HepG2 (cell line): ENCODE measurements at regions not wholly inside any gene's neighbourhood (a gene's known extent, or its start where the extent isn't known, plus 50 kb on each side); places are given as distances from the start of the nearest gene placed in this dataset.

Source experiments
- AGO2 ChIP-seq: fragments of 200-400 bp; formaldehyde crosslinking; optimal IDR thresholded peaks from 2 replicates; pipeline ENCODE3; 2017; ENCODE audit warnings: mild to moderate bottlenecking, low read depth, low read length, moderate library complexity
- EZH2 ChIP-seq: conservative IDR thresholded peaks from 2 replicates; pipeline ENCODE4 v1.6.1; 2012; ENCODE audit warnings: mild to moderate bottlenecking, low read depth, low read length, moderate library complexity
- FLYWCH1 ChIP-seq: sonication (generic); formaldehyde crosslinking; IDR thresholded peaks from 2 replicates; pipeline ENCODE4 v1.8.1; 2023; ENCODE audit warnings: mild to moderate bottlenecking, missing genetic modification reagents
- HDAC2 ChIP-seq: sonication (generic); formaldehyde crosslinking; IDR thresholded peaks from 2 replicates; pipeline ENCODE4 v1.4.0; 2020; ENCODE audit warnings: missing genetic modification reagents
- HOXA7 ChIP-seq: sonication (generic); formaldehyde crosslinking; IDR thresholded peaks from 2 replicates; pipeline ENCODE4 v1.8.1; 2022; ENCODE audit warnings: mild to moderate bottlenecking, missing genetic modification reagents, moderate library complexity
- NFATC3 ChIP-seq: sonication (generic); formaldehyde crosslinking; IDR thresholded peaks from 2 replicates; pipeline ENCODE4 v1.5.1; 2020; ENCODE audit warnings: mild to moderate bottlenecking, missing genetic modification reagents
- SP1 ChIP-seq, 2 experiments: fragments of 450-650 bp in 1 of 2; sonication (generic) in 1 of 2; formaldehyde crosslinking in 1 of 2; IDR thresholded peaks; 2 replicates each; pipeline versions ENCODE4 v1.4.0 to v1.6.1; 2016 to 2020; ENCODE audit warnings: missing genetic modification reagents in 1 of 2
- TAF1 ChIP-seq: sonication (generic); formaldehyde crosslinking; IDR thresholded peaks from 2 replicates; pipeline ENCODE4 v1.4.0; 2020; ENCODE audit warnings: missing genetic modification reagents
- ZFP1 ChIP-seq: IDR thresholded peaks from 2 replicates; pipeline ENCODE4 v1.6.1; 2016
- TF ChIP-seq, protein P1 (sequence below): sonication (generic); formaldehyde crosslinking; IDR thresholded peaks from 2 replicates; pipeline ENCODE4 v1.8.1; 2023; ENCODE audit warnings: mild to moderate bottlenecking, missing genetic modification reagents, borderline replicate concordance
- TF ChIP-seq, protein P2 (sequence below): sonication (generic); formaldehyde crosslinking; IDR thresholded peaks from 2 replicates; pipeline ENCODE4 v1.4.0; 2020; ENCODE audit warnings: mild to moderate bottlenecking, missing genetic modification reagents
- TF ChIP-seq, protein P3 (sequence below), 2 experiments: IDR thresholded peaks; 2 replicates each; pipeline ENCODE4 v1.6.1; 2011 to 2012; ENCODE audit warnings: low read length in 2 of 2, borderline replicate concordance in 1 of 2, low read depth in 1 of 2, mild to moderate bottlenecking in 1 of 2, moderate library complexity in 1 of 2

DNA sequence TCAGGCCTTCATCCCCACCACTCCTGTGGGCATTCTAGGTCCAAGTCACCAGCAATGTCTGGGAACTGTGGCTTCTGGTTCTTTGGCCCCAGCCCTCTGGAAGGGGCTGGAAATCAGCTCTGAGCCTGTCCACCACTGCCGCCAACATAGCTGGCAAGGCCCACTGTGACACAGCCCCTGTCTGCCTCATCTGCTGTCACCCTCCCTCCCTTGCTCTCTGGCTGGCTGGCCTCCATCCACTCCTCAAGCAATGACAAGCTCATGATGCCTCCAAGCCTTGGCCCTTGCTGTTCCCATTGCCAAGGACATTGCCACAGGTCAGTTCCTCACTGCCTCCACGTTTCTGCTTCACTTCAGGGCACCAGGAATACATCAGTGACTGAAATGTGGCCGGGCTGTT is 93.7 kb downstream of the LHX2 start:
- TF ChIP-seq SP1 (IDR thresholded peaks at IDR 0.05) (no peak), SP1 (CRISPR knock-in tag; IDR thresholded peaks at IDR 0.05) (no peak), HOXA7 (no peak), EZH2 (no peak), AGO2 (no peak), TAF1 (CRISPR knock-in tag) (no peak), FLYWCH1 (no peak), HDAC2 (no peak), ZFP1 (CRISPR knock-in tag) (no peak), NFATC3 (CRISPR knock-in tag) (no peak)
- TF ChIP-seq, protein P1, sequence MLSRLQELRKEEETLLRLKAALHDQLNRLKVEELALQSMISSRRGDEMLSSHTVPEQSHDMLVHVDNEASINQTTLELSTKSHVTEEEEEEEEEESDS (CRISPR knock-in tag): no peak
- TF ChIP-seq, protein P2, sequence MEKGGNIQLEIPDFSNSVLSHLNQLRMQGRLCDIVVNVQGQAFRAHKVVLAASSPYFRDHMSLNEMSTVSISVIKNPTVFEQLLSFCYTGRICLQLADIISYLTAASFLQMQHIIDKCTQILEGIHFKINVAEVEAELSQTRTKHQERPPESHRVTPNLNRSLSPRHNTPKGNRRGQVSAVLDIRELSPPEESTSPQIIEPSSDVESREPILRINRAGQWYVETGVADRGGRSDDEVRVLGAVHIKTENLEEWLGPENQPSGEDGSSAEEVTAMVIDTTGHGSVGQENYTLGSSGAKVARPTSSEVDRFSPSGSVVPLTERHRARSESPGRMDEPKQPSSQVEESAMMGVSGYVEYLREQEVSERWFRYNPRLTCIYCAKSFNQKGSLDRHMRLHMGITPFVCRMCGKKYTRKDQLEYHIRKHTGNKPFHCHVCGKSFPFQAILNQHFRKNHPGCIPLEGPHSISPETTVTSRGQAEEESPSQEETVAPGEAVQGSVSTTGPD: no peak
- TF ChIP-seq, protein P3, sequence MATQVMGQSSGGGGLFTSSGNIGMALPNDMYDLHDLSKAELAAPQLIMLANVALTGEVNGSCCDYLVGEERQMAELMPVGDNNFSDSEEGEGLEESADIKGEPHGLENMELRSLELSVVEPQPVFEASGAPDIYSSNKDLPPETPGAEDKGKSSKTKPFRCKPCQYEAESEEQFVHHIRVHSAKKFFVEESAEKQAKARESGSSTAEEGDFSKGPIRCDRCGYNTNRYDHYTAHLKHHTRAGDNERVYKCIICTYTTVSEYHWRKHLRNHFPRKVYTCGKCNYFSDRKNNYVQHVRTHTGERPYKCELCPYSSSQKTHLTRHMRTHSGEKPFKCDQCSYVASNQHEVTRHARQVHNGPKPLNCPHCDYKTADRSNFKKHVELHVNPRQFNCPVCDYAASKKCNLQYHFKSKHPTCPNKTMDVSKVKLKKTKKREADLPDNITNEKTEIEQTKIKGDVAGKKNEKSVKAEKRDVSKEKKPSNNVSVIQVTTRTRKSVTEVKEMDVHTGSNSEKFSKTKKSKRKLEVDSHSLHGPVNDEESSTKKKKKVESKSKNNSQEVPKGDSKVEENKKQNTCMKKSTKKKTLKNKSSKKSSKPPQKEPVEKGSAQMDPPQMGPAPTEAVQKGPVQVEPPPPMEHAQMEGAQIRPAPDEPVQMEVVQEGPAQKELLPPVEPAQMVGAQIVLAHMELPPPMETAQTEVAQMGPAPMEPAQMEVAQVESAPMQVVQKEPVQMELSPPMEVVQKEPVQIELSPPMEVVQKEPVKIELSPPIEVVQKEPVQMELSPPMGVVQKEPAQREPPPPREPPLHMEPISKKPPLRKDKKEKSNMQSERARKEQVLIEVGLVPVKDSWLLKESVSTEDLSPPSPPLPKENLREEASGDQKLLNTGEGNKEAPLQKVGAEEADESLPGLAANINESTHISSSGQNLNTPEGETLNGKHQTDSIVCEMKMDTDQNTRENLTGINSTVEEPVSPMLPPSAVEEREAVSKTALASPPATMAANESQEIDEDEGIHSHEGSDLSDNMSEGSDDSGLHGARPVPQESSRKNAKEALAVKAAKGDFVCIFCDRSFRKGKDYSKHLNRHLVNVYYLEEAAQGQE (IDR thresholded peaks at IDR 0.05; ENCODE audit: borderline replicate concordance in 1 of 2, low read depth in 1 of 2, low read length in 2 of 2): no peak
